Gastrocnemius medialis (tissue), 4 donors: ENCODE measurements at regions not wholly inside any gene's neighbourhood (a gene's known extent, or its start where the extent isn't known, plus 50 kb on each side); places are given as distances from the start of the nearest gene placed in this dataset.

Experiments
- ATAC-seq, 2 donors: fragments of 150-250 bp; one replicate each; pipeline ENCODE4 v1.9.1; 2016
- DNase-seq, 2 donors: peaks; one replicate each; pipeline ENCODE4 v3.0.0-alpha.2; 2019
- H3K27ac ChIP-seq, 4 donors: fragments of 200-600 bp; sonication (generic); 1 replicate in 1 of 4; 2 replicates in 3 of 4; pipeline ENCODE4 v1.5.1; 2016 to 2018; ENCODE audit warnings: mild to moderate bottlenecking in 2 of 4, moderate library complexity in 1 of 4
- H3K27me3 ChIP-seq, 3 donors: fragments of 200-600 bp; sonication (generic) in 2 of 3; 1 replicate in 1 of 3; 2 replicates in 2 of 3; pipeline versions ENCODE4 v1.5.1 to v1.6.0; 2016 to 2019; ENCODE audit warnings: mild to moderate bottlenecking in 1 of 3, moderate library complexity in 1 of 3
- H3K36me3 ChIP-seq, 2 donors: fragments of 200-600 bp; sonication (generic) in 1 of 2; one replicate each; pipeline ENCODE4 v1.5.1; 2017 to 2018
- H3K4me1 ChIP-seq, 2 donors: fragments of 200-600 bp; sonication (generic) in 1 of 2; one replicate each; pipeline ENCODE4 v1.5.1; 2016 to 2017; ENCODE audit warnings: mild to moderate bottlenecking in 2 of 2
- H3K4me3 ChIP-seq, 4 donors: fragments of 200-600 bp; sonication (generic) in 3 of 4; 1 replicate in 1 of 4; 2 replicates in 3 of 4; pipeline ENCODE4 v1.5.1; 2016 to 2019; ENCODE audit warnings: mild to moderate bottlenecking in 2 of 4
- H3K9me3 ChIP-seq, 3 donors: fragments of 200-600 bp; sonication (generic) in 2 of 3; 1 replicate in 1 of 3; 2 replicates in 2 of 3; pipeline ENCODE4 v1.5.1; 2016 to 2019
- POLR2A ChIP-seq, 2 donors: fragments of 450-650 bp; IDR thresholded peaks; one replicate each; pipeline ENCODE4 v1.6.1; 2017; ENCODE audit warnings: antibody characterized with exemption in 2 of 2, mild to moderate bottlenecking in 2 of 2, moderate library complexity in 2 of 2
- in situ Hi-C, 4 donors: fragments of 200-750 bp; cut with MboI; loops; one replicate each; pipeline versions ENCODE4 v1.15.0 to v1.8.0; 2017; ENCODE audit warnings: low sequenced_read_pairs in 4 of 4
- intact Hi-C: fragments of 100-400 bp; cut with DNase I; formaldehyde crosslinking; loops from one replicate; pipeline ENCODE4 v1.15.1; 2023; ENCODE audit warnings: low total_unique reads
- TF ChIP-seq, protein P1 (sequence below), 5 experiments: fragments of 450-650 bp in 3 of 5; fragments of 200-600 bp in 2 of 5; sonication (generic) in 2 of 5; IDR thresholded peaks in 4 of 5; conservative IDR thresholded peaks in 1 of 5; 1 replicate in 4 of 5; 2 replicates in 1 of 5; pipeline ENCODE4 v1.5.1; 2016 to 2019; ENCODE audit warnings: antibody characterized with exemption in 5 of 5, mild to moderate bottlenecking in 3 of 5, moderate library complexity in 3 of 5

DNA sequence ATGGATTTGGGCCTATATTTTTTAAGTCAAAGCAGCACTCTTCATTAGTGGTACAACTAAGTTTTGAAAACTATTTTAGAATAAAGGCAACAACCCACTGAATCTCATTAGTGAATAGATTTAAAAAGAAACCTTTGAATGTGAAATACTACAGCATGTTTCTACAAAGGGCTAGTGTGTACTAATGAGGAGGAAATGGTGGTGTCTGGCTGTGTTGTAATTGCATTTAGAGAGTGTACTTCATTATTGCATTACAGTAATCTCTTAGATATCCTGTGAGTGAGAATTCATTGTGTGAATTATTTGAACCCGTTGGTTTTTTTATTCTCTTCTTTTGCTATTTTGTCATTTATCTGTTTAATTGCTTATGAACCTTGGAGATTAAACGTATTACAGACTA lies 575.4 kb upstream of the FAM98A start:
- no peaks in the 10 kb centered on the region for H3K4me1 ChIP-seq
- DNase-seq (no peak), ATAC-seq (no peak)
- H3K4me3 ChIP-seq: no peak overlapping the region
- intact Hi-C loops (no loop called here), in situ Hi-C loops (no loop called here)
- H3K9me3 ChIP-seq: no peaks in the 10 kb centered on the region
- TF ChIP-seq, protein P1, sequence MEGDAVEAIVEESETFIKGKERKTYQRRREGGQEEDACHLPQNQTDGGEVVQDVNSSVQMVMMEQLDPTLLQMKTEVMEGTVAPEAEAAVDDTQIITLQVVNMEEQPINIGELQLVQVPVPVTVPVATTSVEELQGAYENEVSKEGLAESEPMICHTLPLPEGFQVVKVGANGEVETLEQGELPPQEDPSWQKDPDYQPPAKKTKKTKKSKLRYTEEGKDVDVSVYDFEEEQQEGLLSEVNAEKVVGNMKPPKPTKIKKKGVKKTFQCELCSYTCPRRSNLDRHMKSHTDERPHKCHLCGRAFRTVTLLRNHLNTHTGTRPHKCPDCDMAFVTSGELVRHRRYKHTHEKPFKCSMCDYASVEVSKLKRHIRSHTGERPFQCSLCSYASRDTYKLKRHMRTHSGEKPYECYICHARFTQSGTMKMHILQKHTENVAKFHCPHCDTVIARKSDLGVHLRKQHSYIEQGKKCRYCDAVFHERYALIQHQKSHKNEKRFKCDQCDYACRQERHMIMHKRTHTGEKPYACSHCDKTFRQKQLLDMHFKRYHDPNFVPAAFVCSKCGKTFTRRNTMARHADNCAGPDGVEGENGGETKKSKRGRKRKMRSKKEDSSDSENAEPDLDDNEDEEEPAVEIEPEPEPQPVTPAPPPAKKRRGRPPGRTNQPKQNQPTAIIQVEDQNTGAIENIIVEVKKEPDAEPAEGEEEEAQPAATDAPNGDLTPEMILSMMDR (IDR thresholded peaks at IDR 0.05 in 4 of 5, conservative IDR thresholded peaks at IDR 0.05 in 1 of 5): no peak
- TF ChIP-seq POLR2A (IDR thresholded peaks at IDR 0.05): no peak
- H3K36me3 ChIP-seq: no peaks in the 10 kb centered on the region
- no peaks in the 10 kb centered on the region for H3K27me3 ChIP-seq
- H3K27ac ChIP-seq: no peak overlapping the region

DNA sequence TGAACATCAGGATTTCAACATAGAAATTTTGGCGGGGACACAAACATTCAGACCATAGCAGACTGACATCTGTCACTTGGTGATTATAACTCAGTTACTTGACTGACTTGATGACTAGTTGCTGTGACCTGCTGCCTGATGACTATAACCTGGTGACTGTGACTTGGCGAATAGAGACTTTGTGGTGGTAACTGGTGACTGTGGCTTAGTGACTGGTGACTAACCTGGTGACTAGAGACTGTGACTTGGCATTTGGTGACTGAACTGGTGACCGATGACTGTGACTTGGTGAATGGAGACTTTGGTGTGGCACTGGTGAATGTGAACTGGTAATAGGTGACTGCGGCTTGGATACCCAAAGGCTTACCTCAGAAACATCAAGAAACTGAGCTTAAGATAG lies 563.1 kb upstream of the FAM98A start:
- Histone ChIP-seq H3K36me3 (no peaks in the 10 kb centered on the region), H3K27ac (no peak overlapping the region), H3K9me3 (no peaks in the 10 kb centered on the region), H3K4me3 (no peak overlapping the region), H3K4me1 (no peaks in the 10 kb centered on the region), H3K27me3 (no peaks in the 10 kb centered on the region)
- DNase-seq (no peak), ATAC-seq (no peak)
- intact Hi-C loops (no loop called here), in situ Hi-C loops (no loop called here)
- TF ChIP-seq POLR2A (IDR thresholded peaks at IDR 0.05): no peak

DNA sequence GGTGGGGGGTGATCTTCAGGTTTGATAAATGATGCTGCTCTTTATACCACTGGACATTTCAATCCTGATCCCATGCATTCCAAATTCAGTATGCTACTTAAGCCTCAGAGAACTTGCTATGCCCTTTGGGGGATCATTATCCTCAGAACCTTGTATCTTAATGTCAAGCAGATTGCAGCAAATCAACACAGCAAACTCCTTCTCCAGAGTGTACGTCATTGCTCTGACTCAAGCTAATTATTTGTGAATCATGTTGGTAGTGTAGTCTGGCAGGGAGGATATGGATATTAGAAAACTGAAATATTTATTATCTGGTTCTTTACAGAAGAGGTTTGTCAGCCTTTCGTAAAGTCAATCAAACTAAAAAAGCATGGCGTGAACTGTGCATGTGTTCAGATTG lies 562.5 kb upstream of the FAM98A start:
- intact Hi-C loops: no loop called here

DNA sequence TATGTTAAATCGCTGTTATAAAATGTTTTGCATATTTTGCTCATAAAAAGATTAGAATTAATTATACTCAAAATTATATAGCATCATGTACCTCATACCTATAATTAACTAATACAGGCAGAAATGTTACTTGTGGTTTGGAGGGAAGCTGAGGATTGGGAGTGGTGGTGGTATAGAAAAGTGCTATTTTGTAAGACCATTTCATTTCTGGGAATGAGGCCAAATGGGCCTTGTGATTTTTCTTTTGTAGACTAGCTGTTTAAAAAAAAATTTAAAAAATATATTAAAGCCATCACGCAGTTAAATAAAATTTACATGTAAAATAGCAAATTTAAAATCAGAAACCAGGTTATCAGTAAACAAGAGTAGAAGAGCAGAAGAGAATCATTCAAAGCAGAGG lies 560.8 kb upstream of the FAM98A start:
- H3K4me1 ChIP-seq: no peaks in the 10 kb centered on the region
- no peaks in the 10 kb centered on the region for H3K36me3 ChIP-seq
- ATAC-seq (no peak), DNase-seq (no peak)
- no peak overlapping the region for H3K27ac ChIP-seq
- in situ Hi-C loops: no loop called here
- intact Hi-C loops: no loop called here
- H3K27me3 ChIP-seq: no peaks in the 10 kb centered on the region
- TF ChIP-seq, protein P1 (IDR thresholded peaks at IDR 0.05 in 4 of 5, conservative IDR thresholded peaks at IDR 0.05 in 1 of 5): no peak
- no peak for TF ChIP-seq POLR2A (IDR thresholded peaks at IDR 0.05)
- no peaks in the 10 kb centered on the region for H3K9me3 ChIP-seq
- H3K4me3 ChIP-seq: no peak overlapping the region

More for the DNA sequence above, 562.5 kb upstream of the FAM98A start:
- no peaks in the 10 kb centered on the region for H3K27me3 ChIP-seq
- ATAC-seq (no peak), DNase-seq (no peak)
- H3K9me3 ChIP-seq: no peaks in the 10 kb centered on the region
- in situ Hi-C loops: no loop called here
- TF ChIP-seq, protein P1 (IDR thresholded peaks at IDR 0.05 in 4 of 5, conservative IDR thresholded peaks at IDR 0.05 in 1 of 5): no peak
- TF ChIP-seq POLR2A (IDR thresholded peaks at IDR 0.05): no peak
- H3K27ac ChIP-seq: no peak overlapping the region
- no peaks in the 10 kb centered on the region for H3K36me3 ChIP-seq
- no peak overlapping the region for H3K4me3 ChIP-seq
- no peaks in the 10 kb centered on the region for H3K4me1 ChIP-seq

DNA sequence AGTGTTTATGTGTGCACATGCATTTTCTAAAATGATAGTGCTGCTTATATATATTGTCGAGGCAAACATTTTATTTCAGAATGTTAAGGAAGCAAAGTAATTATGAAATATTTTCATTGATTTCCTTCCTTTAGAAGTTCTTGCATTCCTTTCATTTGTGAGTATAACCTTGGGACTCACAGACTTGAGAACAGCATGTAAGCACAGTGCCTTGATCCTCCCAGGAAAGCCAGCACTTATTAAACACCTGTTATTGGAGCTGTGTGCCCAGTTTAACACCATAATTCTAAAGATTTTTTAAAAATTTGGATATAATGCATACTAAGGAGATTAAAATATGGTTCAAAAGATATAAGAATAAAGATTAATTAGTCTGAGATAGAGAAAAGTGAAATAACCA lies 554.4 kb upstream of the FAM98A start:
- Histone ChIP-seq H3K27me3 (no peaks in the 10 kb centered on the region), H3K9me3 (no peaks in the 10 kb centered on the region), H3K4me3 (no peak overlapping the region), H3K27ac (no peak overlapping the region), H3K4me1 (no peaks in the 10 kb centered on the region), H3K36me3 (no peaks in the 10 kb centered on the region)
- no peak for DNase-seq
- TF ChIP-seq POLR2A (IDR thresholded peaks at IDR 0.05): no peak
- TF ChIP-seq, protein P1 (IDR thresholded peaks at IDR 0.05 in 4 of 5, conservative IDR thresholded peaks at IDR 0.05 in 1 of 5): no peak
- ATAC-seq: no peak
- intact Hi-C loops (no loop called here), in situ Hi-C loops (no loop called here)
